NCI-H82 treated with DMSO at 0.1 percent for 48 hours (cell line): ENCODE measurements at regions not wholly inside any gene's neighbourhood (a gene's known extent, or its start where the extent isn't known, plus 50 kb on each side); places are given as distances from the start of the nearest gene placed in this dataset.

ENCODE experiments used
- DNase-seq: peaks from one replicate; lab custom pipeline; 2025; ENCODE audit not compliant: unreplicated experiment; lab: John Stamatoyannopoulos, UW

DNA sequence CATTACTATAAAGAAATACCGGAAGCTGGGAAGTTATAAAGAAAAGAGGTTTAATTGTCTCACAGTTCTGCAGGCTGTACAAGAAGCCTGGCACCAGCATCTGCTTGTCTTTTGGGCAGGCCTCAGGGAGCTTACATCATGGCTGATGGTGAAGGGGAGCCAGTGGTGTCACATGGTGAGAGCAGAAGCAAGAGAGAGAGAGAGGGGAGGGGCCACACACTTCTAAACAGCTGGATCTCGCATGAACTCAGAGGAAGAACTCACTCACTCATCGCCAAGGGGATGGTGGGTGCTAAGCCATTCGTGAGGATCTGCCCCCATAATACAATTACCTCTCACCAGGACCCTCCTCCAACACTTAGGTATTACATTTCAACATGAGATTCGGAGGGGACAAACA, 51.8 kb upstream of the ANKRD34C start:
- DNase-seq = no peak

- DNase-seq = no peak
Observed at GRCh38 chr15:79222808-79223207, 59.7 kb upstream of the ANKRD34C start.

- DNase-seq = no peak
Observed at GRCh38 chr15:79221696-79222095, 60.8 kb upstream of the ANKRD34C start.

DNA sequence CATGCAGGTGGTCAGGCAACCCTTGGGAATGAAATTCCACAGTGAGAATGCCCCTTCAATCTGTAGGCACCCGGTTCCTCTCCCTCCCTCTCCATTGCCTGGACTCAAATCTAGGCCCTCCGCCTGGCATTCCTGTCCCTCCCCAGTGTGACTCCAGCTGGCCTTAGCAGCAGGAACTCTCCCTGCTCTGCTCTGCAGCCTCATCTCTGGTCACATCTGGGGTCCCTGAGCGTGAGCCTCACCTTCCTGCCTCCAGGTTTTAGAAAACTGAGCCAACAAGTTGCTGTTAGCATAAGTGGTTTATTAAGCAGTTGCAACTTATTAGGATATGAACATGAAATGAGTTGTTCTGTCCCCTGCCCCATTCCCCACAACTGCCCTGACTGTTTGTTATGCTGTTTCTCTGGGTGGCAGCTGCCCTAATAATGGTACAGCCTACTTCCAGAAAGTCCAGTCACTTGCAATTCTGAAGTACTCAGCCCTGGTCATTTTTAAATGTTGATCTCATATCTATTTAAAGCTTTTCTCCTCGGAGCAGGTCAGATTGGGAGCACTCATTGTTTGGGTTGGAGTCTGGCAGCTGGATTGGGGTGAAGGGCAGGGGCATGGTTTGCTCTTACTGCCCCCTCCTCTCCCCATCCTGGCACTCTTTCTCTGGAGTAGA, 63.0 kb upstream of the ANKRD34C start:
- no peak for DNase-seq

- no peak for DNase-seq
Observed at GRCh38 chr15:79218588-79219200, 63.8 kb upstream of the ANKRD34C start.

DNA sequence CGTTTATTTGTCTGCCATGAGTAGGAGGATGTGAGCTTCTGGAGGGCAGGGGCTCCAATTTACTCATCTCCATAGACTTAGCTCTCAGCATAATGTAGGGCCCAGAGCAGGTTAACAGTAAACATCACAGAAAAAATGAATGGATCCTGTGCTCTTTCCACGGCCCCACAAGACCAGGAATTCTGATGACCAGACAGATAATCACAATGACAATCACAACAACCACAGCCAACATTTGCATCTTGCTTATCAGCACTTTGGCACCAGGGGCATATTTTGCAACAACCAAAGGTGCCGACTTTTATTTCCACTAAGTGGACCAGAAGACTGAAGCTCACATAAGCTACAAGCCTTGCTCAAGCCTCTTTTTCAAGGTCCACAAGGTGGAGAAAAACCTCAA, 68.9 kb upstream of the ANKRD34C start:
- no peak for DNase-seq

DNA sequence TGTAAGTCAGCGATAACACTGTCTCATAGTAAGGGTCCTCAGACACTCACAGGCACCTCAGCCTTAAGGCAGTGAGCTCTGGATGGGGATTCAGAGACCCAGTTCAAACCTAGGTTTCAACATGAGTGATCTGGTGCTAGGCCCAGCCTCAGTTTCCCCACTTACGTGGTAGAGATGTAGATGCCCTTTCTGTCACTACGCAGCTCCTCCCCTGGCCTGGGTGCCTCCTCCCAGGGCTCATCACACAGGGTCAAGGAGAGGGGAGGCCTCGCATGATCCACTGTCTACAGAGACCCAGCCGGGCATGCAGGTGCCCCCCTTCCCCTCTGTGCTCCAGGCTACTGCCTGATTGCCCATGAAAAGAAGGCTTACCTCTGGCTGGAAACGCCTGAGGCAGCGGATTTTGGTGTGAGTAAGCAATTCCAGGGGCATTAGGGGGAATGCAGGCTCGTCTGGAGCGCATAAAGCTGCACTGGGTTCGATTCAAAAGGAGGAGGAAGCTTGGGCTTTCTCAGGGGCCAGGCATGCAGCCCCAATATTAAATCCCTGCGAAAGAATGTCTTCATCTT, 69.8 kb upstream of the ANKRD34C start:
- no peak for DNase-seq

GRCh38 chr15:79211481-79211880, 71.0 kb upstream of the ANKRD34C start:
- no peak for DNase-seq

DNA sequence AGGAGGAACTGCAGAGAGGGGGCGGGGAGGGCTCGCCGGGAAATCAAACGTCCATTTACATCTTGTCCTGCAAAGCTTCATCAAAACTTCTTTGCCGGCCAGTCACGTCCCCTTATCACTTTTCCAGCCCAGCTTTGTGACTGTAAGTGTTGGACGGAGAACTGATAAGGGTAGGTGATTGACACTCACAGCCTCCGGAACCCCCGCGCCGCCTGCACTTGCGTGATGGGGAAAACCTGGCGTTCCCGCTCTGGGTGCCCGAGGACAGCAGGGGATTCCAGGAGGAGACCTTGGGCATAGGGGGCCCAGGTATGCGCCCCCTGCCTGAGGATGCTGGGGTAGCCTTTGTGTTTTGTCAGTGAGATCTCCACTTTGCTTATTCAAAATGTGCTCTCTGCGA, 72.8 kb upstream of the ANKRD34C start:
- no peak for DNase-seq

DNA sequence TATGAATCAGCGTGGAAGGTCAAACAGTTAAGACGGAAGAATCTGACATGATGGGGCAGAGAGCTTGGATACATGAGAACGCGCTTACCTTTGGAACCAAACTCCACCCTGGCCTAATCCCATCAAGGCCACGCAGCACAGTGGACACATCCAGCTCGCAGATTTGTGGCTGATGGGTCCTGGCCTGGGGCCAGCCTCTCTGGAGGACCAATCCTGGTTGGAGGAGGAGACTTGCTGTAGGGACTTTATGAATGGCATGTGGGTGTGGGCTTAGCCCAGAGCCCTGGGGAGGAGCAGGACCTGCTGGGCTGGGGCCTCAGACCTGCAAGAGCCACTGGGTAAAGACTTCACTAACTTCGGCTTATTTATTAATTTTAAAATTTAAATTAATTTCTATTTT, 73.4 kb upstream of the ANKRD34C start:
- no peak for DNase-seq

DNA sequence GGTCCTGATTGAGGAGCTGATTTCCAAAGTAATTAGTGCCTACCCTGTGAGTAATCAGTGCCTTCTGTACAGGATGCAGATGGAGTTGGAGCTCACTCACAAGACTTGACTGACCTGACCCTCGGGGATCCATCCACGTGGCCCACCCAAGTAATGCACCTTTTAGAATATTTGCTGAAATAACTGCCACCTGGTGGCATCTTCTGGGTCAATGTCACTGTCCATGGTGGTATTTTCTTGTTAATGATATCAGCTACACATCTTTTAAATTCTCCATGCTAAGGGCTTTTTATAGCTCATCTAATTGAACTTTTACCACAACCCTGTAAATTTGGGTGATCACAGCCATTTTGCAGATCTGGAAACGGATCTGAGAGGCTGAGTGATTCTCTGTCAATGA, 74.3 kb upstream of the ANKRD34C start:
- no peak for DNase-seq

DNA sequence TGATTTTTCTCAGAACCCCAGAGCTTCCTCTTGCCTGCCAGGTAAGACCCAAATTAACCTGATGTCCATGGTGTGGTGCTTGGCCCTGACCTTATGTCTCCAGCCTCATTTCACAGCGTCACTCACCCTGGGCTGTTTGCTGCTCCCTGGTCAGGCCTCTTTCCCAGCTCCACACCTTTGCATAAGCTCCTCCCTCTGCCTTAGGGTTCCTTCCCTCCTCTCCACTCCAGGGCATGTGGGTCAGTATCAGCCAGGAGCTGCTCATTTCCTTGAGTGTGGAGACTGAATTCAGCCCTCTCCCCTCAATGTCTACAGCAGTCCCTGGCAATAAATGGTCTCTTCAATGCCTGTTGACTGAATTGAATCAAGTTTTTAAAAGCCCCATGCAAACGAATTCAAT, 75.6 kb upstream of the ANKRD34C start:
- no peak for DNase-seq

GRCh38 chr15:79204886-79205675, 77.4 kb upstream of the ANKRD34C start:
- no peak for DNase-seq

DNA sequence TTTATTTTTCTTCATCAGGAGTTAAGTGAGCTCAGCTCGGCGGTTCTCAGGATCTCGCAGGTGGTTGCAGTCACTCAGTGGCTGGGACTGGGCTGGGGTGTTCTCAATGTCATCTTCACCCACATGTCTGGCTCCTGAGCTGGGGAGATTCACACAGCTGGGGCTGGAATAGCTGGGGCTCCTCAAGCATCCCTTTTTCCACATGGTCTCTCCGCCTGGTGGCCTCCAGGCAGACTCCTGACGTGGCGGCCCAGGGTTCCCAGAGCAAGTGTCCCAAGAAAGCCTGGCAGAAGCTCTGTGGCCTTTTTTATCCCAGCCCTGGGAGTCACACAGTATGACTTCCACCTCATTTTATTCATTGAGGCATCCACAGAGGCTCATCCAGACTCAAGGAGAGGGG, 84.1 kb upstream of the ANKRD34C start:
- DNase-seq = no peak

DNA sequence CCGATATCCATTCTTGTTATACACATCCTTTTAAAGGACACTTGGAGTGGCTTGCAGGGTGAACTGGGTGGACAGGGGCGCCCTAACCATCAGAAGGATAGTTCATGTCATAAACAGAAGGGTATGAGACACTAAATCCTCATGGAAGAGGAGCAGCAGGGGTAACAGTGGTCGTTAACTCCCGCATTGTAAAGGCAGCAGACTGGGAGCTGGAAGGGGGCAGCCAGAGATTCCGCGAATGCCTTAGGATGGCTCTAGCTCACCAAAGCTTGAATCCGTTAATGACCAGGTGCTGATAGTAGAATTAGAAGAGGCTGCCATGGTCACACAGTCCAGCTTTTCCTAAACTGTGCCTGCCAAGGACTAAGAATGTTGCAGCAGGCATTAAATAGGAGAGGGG, 85.2 kb upstream of the ANKRD34C start:
- no peak for DNase-seq

DNA sequence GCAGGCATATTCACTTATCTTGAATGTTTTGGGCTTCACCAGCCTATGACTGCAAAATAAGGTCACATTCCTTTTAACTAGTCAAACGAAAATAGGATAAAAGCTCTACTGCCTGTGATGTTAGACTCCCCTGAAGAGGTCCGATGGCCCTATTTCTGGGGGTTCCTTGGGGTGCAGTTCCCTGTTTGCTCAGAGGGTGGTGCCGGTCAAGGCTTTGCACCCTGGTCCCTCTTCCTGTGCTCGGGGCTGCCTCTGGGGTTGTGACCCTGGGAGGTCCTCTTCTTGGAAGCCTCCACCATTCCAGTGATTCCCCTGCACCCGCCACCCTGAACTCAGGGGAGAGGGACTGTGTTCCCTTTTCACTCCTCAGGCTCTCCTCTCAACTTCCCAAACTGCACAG, 86.7 kb upstream of the ANKRD34C start:
- no peak for DNase-seq

DNA sequence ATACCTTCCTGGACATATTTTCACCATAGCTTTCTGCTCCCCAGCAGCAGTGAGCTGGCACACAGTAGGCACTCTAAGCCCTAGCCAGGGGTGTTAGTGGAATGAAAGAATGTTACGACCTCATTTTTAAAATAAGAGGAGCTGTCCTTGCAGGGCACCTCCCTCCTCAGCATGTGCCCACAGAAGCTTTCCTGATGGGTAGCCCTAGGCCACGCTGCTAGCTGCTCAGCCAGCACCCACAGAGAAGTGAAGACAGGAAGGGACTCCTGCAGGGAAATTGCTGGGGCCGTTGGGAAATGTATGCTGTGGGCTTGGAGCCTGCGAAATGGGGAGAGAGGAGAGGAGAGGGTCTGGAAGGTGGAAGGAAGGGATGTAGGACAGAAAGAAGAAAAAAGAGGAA, 87.3 kb upstream of the ANKRD34C start:
- DNase-seq = no peak

DNA sequence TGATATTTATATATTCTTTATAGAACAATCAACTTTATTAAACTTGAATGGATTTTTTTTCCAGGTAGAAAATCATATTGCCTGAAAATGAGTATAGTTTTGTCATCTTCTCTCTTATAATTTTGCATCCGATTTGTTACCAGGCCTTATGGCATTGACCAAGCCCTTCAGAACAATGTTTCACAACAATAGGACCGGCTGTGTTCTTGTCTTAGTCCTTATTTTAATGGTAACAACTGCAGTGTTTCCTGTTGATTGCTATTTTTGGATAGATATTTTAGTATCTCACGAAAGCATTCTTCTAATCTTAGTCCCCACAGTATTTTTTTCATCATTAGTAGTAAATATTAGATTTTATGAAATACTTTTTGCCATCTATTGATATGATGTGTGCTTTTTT, 88.1 kb upstream of the ANKRD34C start:
- DNase-seq = no peak

DNA sequence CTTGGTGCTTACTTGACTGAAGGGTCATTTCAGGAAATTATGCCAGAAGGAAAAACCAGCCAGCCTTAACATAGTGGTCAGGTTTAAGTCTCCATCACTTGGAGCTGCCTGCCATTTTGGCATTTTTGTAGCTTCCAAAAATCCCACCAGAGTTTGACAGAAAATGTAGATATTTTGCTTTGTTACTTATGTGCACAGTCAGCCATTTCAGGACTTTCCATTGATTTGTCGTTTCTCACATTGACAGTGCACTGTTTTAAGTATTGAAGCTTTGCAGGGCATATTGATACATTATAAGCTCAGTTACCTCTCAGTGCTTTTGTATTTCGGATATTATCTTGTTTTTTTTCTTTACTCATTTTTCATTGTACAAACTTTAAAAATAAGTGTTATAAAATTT, 89.0 kb upstream of the ANKRD34C start:
- DNase-seq = no peak

GRCh38 chr15:79193103-79193502, 89.4 kb upstream of the ANKRD34C start:
- peak; percentile 15 for DNase-seq

DNA sequence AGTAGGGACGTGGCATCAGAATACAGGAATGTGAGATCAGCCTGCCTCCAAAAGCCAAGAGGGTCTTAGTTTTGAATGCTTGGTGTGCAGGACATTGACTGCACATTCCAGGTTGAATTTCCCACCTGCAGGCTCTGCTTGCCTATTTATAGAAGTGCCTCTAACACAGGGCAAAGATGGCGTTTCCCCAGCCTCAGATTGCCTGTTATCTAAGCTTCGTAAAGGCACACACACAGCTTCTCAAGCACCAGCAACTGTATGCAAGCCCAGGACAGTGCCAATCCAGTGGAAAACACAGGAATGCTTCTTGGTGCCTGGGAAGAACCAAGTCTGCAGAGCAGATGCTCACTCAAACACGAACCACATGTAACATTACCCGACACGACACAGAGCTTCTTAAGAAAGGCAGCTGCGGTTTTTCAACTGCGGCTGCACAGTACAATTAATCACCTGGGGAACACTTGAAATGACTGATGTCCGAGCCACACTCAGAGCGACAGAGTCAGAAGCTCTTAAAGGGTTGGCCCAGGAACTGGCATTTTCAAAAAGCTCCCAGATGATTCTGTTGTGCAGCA, 90.0 kb upstream of the ANKRD34C start:
- DNase-seq = peak; percentile 5

- no peak for DNase-seq
Observed at GRCh38 chr15:79190093-79190492, 92.4 kb upstream of the ANKRD34C start.
